Loucy (cell line): ENCODE measurements at regions not wholly inside any gene's neighbourhood (a gene's known extent, or its start where the extent isn't known, plus 50 kb on each side); places are given as distances from the start of the nearest gene placed in this dataset.

Experiments used
- H2AFZ ChIP-seq: fragments of 200-600 bp; sonication (generic); 2 replicates; pipeline ENCODE4 v1.6.0; 2016; ENCODE audit warnings: antibody characterized with exemption, mild to moderate bottlenecking, low read length, moderate library complexity
- H3F3A ChIP-seq: fragments of 200-600 bp; 2 replicates; pipeline ENCODE4 v1.6.0; 2016; ENCODE audit warnings: antibody characterized with exemption, low read depth, mild to moderate bottlenecking
- H3K27me3 ChIP-seq: fragments of 200-600 bp; sonication (generic); 2 replicates; pipeline ENCODE4 v1.6.1; 2014; ENCODE audit warnings: low read length, mild to moderate bottlenecking; ENCODE audit not compliant: insufficient read depth, poor library complexity, severe bottlenecking
- H3K36me3 ChIP-seq: fragments of 200-600 bp; sonication (generic); 2 replicates; pipeline ENCODE4 v1.6.1; 2016; ENCODE audit warnings: low read length; ENCODE audit not compliant: insufficient read depth
- H3K4me1 ChIP-seq: fragments of 200-600 bp; sonication (generic); 2 replicates; pipeline ENCODE4 v1.5.1; 2014; ENCODE audit warnings: low read length, mild to moderate bottlenecking; ENCODE audit not compliant: insufficient read depth, poor library complexity, severe bottlenecking
- H3K4me2 ChIP-seq: fragments of 200-600 bp; sonication (generic); 2 replicates; pipeline ENCODE4 v1.6.0; 2014; ENCODE audit warnings: antibody characterized with exemption, low read length, low read depth, mild to moderate bottlenecking; ENCODE audit not compliant: poor library complexity, severe bottlenecking
- H3K4me3 ChIP-seq: fragments of 200-600 bp; sonication (generic); 2 replicates; pipeline ENCODE4 v1.5.1; 2014; ENCODE audit warnings: low read length, mild to moderate bottlenecking, mixed read lengths; ENCODE audit not compliant: poor library complexity, severe bottlenecking
- H3K79me2 ChIP-seq: fragments of 200-600 bp; sonication (generic); 2 replicates; pipeline ENCODE4 v1.6.1; 2014; ENCODE audit warnings: low read length; ENCODE audit not compliant: insufficient read depth
- H3K9ac ChIP-seq: fragments of 200-600 bp; sonication (generic); 2 replicates; pipeline ENCODE4 v1.6.0; 2014; ENCODE audit warnings: mild to moderate bottlenecking, low read depth, low read length, moderate library complexity; ENCODE audit not compliant: poor library complexity, severe bottlenecking
- H3K9me2 ChIP-seq: fragments of 200-600 bp; sonication (generic); replicated peaks from 2 replicates; pipeline ENCODE4 v1.6.1; 2016; ENCODE audit warnings: low read depth, low read length, mixed read lengths
- H3K9me3 ChIP-seq: fragments of 200-600 bp; sonication (generic); 2 replicates; pipeline ENCODE4 v1.6.1; 2014; ENCODE audit warnings: mild to moderate bottlenecking, antibody characterized with exemption, low read length, low read depth; ENCODE audit not compliant: insufficient read depth
- H4K20me1 ChIP-seq: fragments of 200-600 bp; sonication (generic); 2 replicates; pipeline ENCODE4 v1.6.0; 2014; ENCODE audit warnings: antibody characterized with exemption, low read length, mild to moderate bottlenecking; ENCODE audit not compliant: insufficient read depth, poor library complexity, severe bottlenecking
- EZH2phosphoT487 ChIP-seq: fragments of 200-600 bp; IDR thresholded peaks from 2 replicates; pipeline ENCODE4 v1.6.1; 2018; ENCODE audit warnings: antibody characterized with exemption, mild to moderate bottlenecking, moderate library complexity, borderline replicate concordance
- TF ChIP-seq, protein P1 (sequence below): fragments of 200-600 bp; sonication (generic); conservative IDR thresholded peaks from 2 replicates; pipeline ENCODE4 v1.5.1; 2014; ENCODE audit warnings: mild to moderate bottlenecking, antibody characterized with exemption, low read length

- no peaks in the 10 kb centered on the region for H3K36me3 ChIP-seq
- H3K27me3 ChIP-seq: no peaks in the 10 kb centered on the region
- no peaks in the 10 kb centered on the region for H3K9me2 ChIP-seq
- no peak overlapping the region for H3K4me2 ChIP-seq
- no peaks in the 10 kb centered on the region for H3K79me2 ChIP-seq
- H3K9ac ChIP-seq: no peak overlapping the region
- TF ChIP-seq, protein P1, sequence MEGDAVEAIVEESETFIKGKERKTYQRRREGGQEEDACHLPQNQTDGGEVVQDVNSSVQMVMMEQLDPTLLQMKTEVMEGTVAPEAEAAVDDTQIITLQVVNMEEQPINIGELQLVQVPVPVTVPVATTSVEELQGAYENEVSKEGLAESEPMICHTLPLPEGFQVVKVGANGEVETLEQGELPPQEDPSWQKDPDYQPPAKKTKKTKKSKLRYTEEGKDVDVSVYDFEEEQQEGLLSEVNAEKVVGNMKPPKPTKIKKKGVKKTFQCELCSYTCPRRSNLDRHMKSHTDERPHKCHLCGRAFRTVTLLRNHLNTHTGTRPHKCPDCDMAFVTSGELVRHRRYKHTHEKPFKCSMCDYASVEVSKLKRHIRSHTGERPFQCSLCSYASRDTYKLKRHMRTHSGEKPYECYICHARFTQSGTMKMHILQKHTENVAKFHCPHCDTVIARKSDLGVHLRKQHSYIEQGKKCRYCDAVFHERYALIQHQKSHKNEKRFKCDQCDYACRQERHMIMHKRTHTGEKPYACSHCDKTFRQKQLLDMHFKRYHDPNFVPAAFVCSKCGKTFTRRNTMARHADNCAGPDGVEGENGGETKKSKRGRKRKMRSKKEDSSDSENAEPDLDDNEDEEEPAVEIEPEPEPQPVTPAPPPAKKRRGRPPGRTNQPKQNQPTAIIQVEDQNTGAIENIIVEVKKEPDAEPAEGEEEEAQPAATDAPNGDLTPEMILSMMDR: no peak
- TF ChIP-seq EZH2phosphoT487: no peak
- H2AFZ ChIP-seq: no peak overlapping the region
- no peak overlapping the region for H3K4me3 ChIP-seq
- H3K4me1 ChIP-seq: peaks cover 72% of the 10 kb centered on the region
- no peaks in the 10 kb centered on the region for H3F3A ChIP-seq
- no peaks in the 10 kb centered on the region for H4K20me1 ChIP-seq
- no peaks in the 10 kb centered on the region for H3K9me3 ChIP-seq
These were observed 70.4 kb downstream of the GGTLC2 start for GRCh38 chr22:22714600-22715335.

DNA sequence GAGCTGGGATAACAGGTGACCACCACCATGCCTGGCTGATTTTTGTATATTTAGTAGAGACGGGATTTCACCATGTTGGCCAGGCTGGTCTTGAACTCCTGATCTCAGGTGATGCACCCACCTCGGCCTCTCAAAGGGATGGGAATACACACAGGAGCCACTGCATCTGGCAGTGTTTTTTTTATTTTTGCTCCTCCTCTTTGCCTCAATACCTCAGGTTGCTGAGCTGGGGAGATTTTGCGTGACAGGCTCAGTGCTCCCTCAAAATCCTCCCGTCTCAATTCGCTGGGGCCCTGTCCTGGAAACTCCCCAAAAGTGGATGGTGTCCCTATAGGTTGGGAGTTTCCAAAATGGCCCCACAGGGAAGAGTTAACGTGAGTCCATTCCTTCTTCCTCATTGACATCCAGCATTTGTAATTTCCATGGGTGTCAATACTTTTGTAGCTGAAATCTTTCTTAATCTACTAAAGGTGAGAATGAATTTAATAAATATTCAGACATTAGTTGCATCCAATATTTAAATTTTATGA is 71.8 kb downstream of the GGTLC2 start:
- Histone ChIP-seq H4K20me1 (no peaks in the 10 kb centered on the region), H2AFZ (no peak overlapping the region), H3K4me2 (no peak overlapping the region), H3K36me3 (no peaks in the 10 kb centered on the region), H3K27me3 (no peaks in the 10 kb centered on the region), H3K4me3 (no peak overlapping the region), H3K9me3 (no peaks in the 10 kb centered on the region), H3F3A (no peaks in the 10 kb centered on the region), H3K9me2 (no peaks in the 10 kb centered on the region), H3K9ac (no peak overlapping the region), H3K4me1 (peaks cover 84% of the 10 kb centered on the region), H3K79me2 (no peaks in the 10 kb centered on the region)
- TF ChIP-seq, protein P1: no peak
- TF ChIP-seq EZH2phosphoT487: no peak

DNA sequence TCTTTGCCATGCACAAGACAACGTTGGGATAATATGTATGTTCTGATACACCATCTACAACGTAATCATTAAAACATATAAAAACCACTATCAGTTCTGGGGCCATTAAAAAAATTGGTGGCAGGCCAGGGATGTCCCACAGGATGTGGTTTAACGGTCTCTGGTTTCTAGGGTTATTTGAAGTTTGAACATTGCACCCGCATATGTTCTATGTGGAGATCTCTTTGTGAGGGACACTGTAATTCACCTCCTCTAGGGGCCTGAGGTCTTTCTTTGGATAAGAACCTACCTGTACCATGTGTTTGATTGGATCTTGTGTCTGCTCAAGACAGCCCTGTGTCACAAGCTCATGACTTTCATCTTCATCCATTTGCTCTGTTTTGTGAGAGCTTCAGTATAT is 73.2 kb downstream of the GGTLC2 start:
- TF ChIP-seq EZH2phosphoT487: no peak
- TF ChIP-seq, protein P1: no peak
- no peaks in the 10 kb centered on the region for H3K79me2 ChIP-seq
- H3K4me3 ChIP-seq: peak overlapping the region; percentile 11
- no peaks in the 10 kb centered on the region for H3F3A ChIP-seq
- H3K4me1 ChIP-seq: peaks cover 85% of the 10 kb centered on the region
- H3K9ac ChIP-seq: peak overlapping the region; percentile 30
- no peaks in the 10 kb centered on the region for H4K20me1 ChIP-seq
- H2AFZ ChIP-seq: peak overlapping the region; percentile 6; the same call in 1 of the 2 replicates
- no peaks in the 10 kb centered on the region for H3K36me3 ChIP-seq
- no peaks in the 10 kb centered on the region for H3K9me3 ChIP-seq
- peak overlapping the region; percentile 42 for H3K4me2 ChIP-seq
- no peaks in the 10 kb centered on the region for H3K9me2 ChIP-seq
- no peaks in the 10 kb centered on the region for H3K27me3 ChIP-seq
